IPS-20b (cell line): ENCODE measurements at regions not wholly inside any gene's neighbourhood (a gene's known extent, or its start where the extent isn't known, plus 50 kb on each side); places are given as distances from the start of the nearest gene placed in this dataset.

Experiments used
- H3K27ac ChIP-seq: one replicate; pipeline ENCODE4 v1.5.1; 2013; ENCODE audit warnings: low read length
- H3K27me3 ChIP-seq: 2 replicates; pipeline ENCODE4 v1.6.1; 2013; ENCODE audit warnings: mild to moderate bottlenecking, low read length, inconsistent platforms; ENCODE audit not compliant: insufficient read depth
- H3K36me3 ChIP-seq: 2 replicates; pipeline ENCODE4 v1.6.1; 2013; ENCODE audit warnings: low read depth, mild to moderate bottlenecking, inconsistent platforms, low read length, moderate library complexity; ENCODE audit not compliant: insufficient read depth
- H3K4me1 ChIP-seq: 2 replicates; pipeline ENCODE4 v1.6.1; 2013; ENCODE audit warnings: mild to moderate bottlenecking, control low read depth, inconsistent platforms, low read length, moderate library complexity; ENCODE audit not compliant: insufficient read depth
- H3K4me3 ChIP-seq: 2 replicates; pipeline ENCODE4 v1.5.1; 2013; ENCODE audit warnings: mild to moderate bottlenecking, low read length, inconsistent platforms
- H3K9ac ChIP-seq: 2 replicates; pipeline ENCODE4 v1.6.1; 2013; ENCODE audit warnings: low read depth, mild to moderate bottlenecking, inconsistent platforms, low read length, moderate library complexity
- H3K9me3 ChIP-seq: 2 replicates; pipeline ENCODE4 v1.6.1; 2013; ENCODE audit warnings: mild to moderate bottlenecking, low read depth, low read length, inconsistent platforms; ENCODE audit not compliant: insufficient read depth

- no peaks in the 10 kb centered on the region for H3K9me3 ChIP-seq
- H3K4me1 ChIP-seq = peaks cover 16% of the 10 kb centered on the region; the same call in 1 of the 2 replicates
- no peak overlapping the region for H3K4me3 ChIP-seq
- H3K9ac ChIP-seq = no peak overlapping the region
- H3K27me3 ChIP-seq = no peaks in the 10 kb centered on the region
- H3K36me3 ChIP-seq = no peaks in the 10 kb centered on the region
- no peak overlapping the region for H3K27ac ChIP-seq
These were observed 83.9 kb downstream of the RBM43 start for GRCh38 chr2:151177756-151178155.

GRCh38 chr2:151176661-151177060, 85.0 kb downstream of the RBM43 start:
- no peaks in the 10 kb centered on the region for H3K9me3 ChIP-seq
- peaks cover 9% of the 10 kb centered on the region; the same call in 1 of the 2 replicates for H3K4me1 ChIP-seq
- no peaks in the 10 kb centered on the region for H3K27me3 ChIP-seq
- H3K9ac ChIP-seq = no peak overlapping the region
- H3K4me3 ChIP-seq = no peak overlapping the region
- no peak overlapping the region for H3K27ac ChIP-seq
- H3K36me3 ChIP-seq = no peaks in the 10 kb centered on the region

GRCh38 chr2:151175864-151176263, 85.8 kb downstream of the RBM43 start:
- no peaks in the 10 kb centered on the region for H3K36me3 ChIP-seq
- H3K9ac ChIP-seq = no peak overlapping the region
- no peaks in the 10 kb centered on the region for H3K9me3 ChIP-seq
- H3K27me3 ChIP-seq = no peaks in the 10 kb centered on the region
- no peak overlapping the region for H3K27ac ChIP-seq
- H3K4me3 ChIP-seq = no peak overlapping the region
- H3K4me1 ChIP-seq = peaks cover 7% of the 10 kb centered on the region; the same call in 1 of the 2 replicates

- H3K27ac ChIP-seq = no peak overlapping the region
- H3K9ac ChIP-seq = no peak overlapping the region
- no peaks in the 10 kb centered on the region for H3K27me3 ChIP-seq
- H3K36me3 ChIP-seq = no peaks in the 10 kb centered on the region
- H3K4me3 ChIP-seq = no peak overlapping the region
- H3K9me3 ChIP-seq = no peaks in the 10 kb centered on the region
- H3K4me1 ChIP-seq = peaks cover 7% of the 10 kb centered on the region; the same call in 1 of the 2 replicates
These were observed 87.5 kb downstream of the RBM43 start for GRCh38 chr2:151174127-151174526.

GRCh38 chr2:151171186-151171585, 90.5 kb downstream of the RBM43 start:
- Histone ChIP-seq H3K9me3 (no peaks in the 10 kb centered on the region), H3K27me3 (no peaks in the 10 kb centered on the region), H3K9ac (no peak overlapping the region), H3K27ac (no peak overlapping the region), H3K4me3 (no peak overlapping the region), H3K4me1 (no peaks in the 10 kb centered on the region; the same call in 1 of the 2 replicates), H3K36me3 (no peaks in the 10 kb centered on the region)

GRCh38 chr2:151166410-151166809, 95.3 kb downstream of the RBM43 start:
- no peaks in the 10 kb centered on the region for H3K9me3 ChIP-seq
- H3K36me3 ChIP-seq = no peaks in the 10 kb centered on the region
- H3K4me1 ChIP-seq = peaks cover 5% of the 10 kb centered on the region
- H3K4me3 ChIP-seq = no peak overlapping the region
- no peaks in the 10 kb centered on the region for H3K27me3 ChIP-seq
- no peak overlapping the region for H3K27ac ChIP-seq
- no peak overlapping the region for H3K9ac ChIP-seq

GRCh38 chr2:151165105-151165684, 96.5 kb downstream of the RBM43 start:
- Histone ChIP-seq H3K9me3 (no peaks in the 10 kb centered on the region), H3K4me1 (peaks cover 10% of the 10 kb centered on the region), H3K4me3 (no peak overlapping the region), H3K9ac (no peak overlapping the region), H3K27me3 (no peaks in the 10 kb centered on the region), H3K27ac (no peak overlapping the region), H3K36me3 (no peaks in the 10 kb centered on the region)

- H3K9ac ChIP-seq = no peak overlapping the region
These were observed 99.7 kb downstream of the RBM43 start for GRCh38 chr2:151161821-151162551.

GRCh38 chr2:151159109-151159662, 102.5 kb downstream of the RBM43 start:
- no peaks in the 10 kb centered on the region for H3K27me3 ChIP-seq
- no peaks in the 10 kb centered on the region for H3K9me3 ChIP-seq
- peaks cover 12% of the 10 kb centered on the region for H3K4me1 ChIP-seq
- H3K9ac ChIP-seq = no peak overlapping the region
- H3K27ac ChIP-seq = no peak overlapping the region
- H3K36me3 ChIP-seq = no peaks in the 10 kb centered on the region
- no peak overlapping the region for H3K4me3 ChIP-seq

More at GRCh38 chr2:151161821-151162551, 99.7 kb downstream of the RBM43 start:
- Histone ChIP-seq H3K4me3 (no peak overlapping the region), H3K36me3 (no peaks in the 10 kb centered on the region), H3K27me3 (no peaks in the 10 kb centered on the region), H3K27ac (no peak overlapping the region), H3K9me3 (no peaks in the 10 kb centered on the region), H3K4me1 (peaks cover 12% of the 10 kb centered on the region)

GRCh38 chr2:151157000-151157735, 104.5 kb downstream of the RBM43 start:
- Histone ChIP-seq H3K4me3 (no peak overlapping the region), H3K9me3 (no peaks in the 10 kb centered on the region), H3K27ac (no peak overlapping the region), H3K27me3 (no peaks in the 10 kb centered on the region), H3K9ac (no peak overlapping the region), H3K4me1 (peaks cover 12% of the 10 kb centered on the region), H3K36me3 (no peaks in the 10 kb centered on the region)

GRCh38 chr2:151156431-151156830, 105.2 kb downstream of the RBM43 start:
- no peaks in the 10 kb centered on the region for H3K36me3 ChIP-seq
- no peaks in the 10 kb centered on the region for H3K9me3 ChIP-seq
- H3K27ac ChIP-seq = no peak overlapping the region
- H3K4me3 ChIP-seq = no peak overlapping the region
- no peaks in the 10 kb centered on the region for H3K27me3 ChIP-seq
- no peak overlapping the region for H3K9ac ChIP-seq
- peaks cover 7% of the 10 kb centered on the region; the same call in 1 of the 2 replicates for H3K4me1 ChIP-seq
